SK-N-SH (cell line): ENCODE measurements at regions not wholly inside any gene's neighbourhood (a gene's known extent, or its start where the extent isn't known, plus 50 kb on each side); places are given as distances from the start of the nearest gene placed in this dataset.

Source experiments
- CTCF ChIA-PET: fragments of 300-600, 350-600 bp; formaldehyde crosslinking; extraction: SDS; loops from one replicate; lab custom pipeline; 2021; lab: Yijun Ruan, JAX
- POLR2A ChIA-PET: fragments of 350-600 bp; sonication (Branson Sonifier 250); formaldehyde crosslinking; extraction: SDS; loops from one replicate; lab custom pipeline; 2020; ENCODE audit warnings: antibody characterized with exemption, inconsistent platforms; lab: Yijun Ruan, JAX
- DNase-seq: peaks from one replicate; pipeline ENCODE4 v3.0.0; 2012
- H2AFZ ChIP-seq: fragments of 200-600 bp; sonication (generic); 2 replicates; pipeline ENCODE4 v1.8.1; 2016; ENCODE audit warnings: antibody characterized with exemption, mild to moderate bottlenecking, low read depth
- H3F3A ChIP-seq: fragments of 200-600 bp; sonication (generic); replicated peaks from 2 replicates; pipeline ENCODE3; 2016; ENCODE audit warnings: antibody characterized with exemption, mild to moderate bottlenecking; ENCODE audit not compliant: insufficient read depth
- H3K27ac ChIP-seq, 2 experiments: fragments of 200-500 bp in 1 of 2; fragments of 200-600 bp in 1 of 2; sonication (Bioruptor generic) in 1 of 2; sonication (generic), shearing (Covaris generic) in 1 of 2; 2 replicates each; pipeline versions ENCODE4 v1.5.1 to v1.6.1; 2014 to 2016; ENCODE audit warnings: low read depth in 2 of 2, inconsistent platforms in 1 of 2, low read length in 1 of 2, mild to moderate bottlenecking in 1 of 2, mixed read lengths in 1 of 2
- H3K27me3 ChIP-seq: fragments of 200-600 bp; sonication (generic), shearing (Covaris generic); 2 replicates; pipeline ENCODE4 v1.6.1; 2016; ENCODE audit warnings: mixed run types; ENCODE audit not compliant: insufficient read depth
- H3K36me3 ChIP-seq, 2 experiments: fragments of 200-500 bp in 1 of 2; fragments of 200-600 bp in 1 of 2; sonication (Bioruptor generic) in 1 of 2; sonication (generic) in 1 of 2; replicated peaks in 1 of 2; 2 replicates each; pipeline versions ENCODE3 to v1.5.1; 2014 to 2016; ENCODE audit warnings: low read length in 1 of 2, mild to moderate bottlenecking in 1 of 2; ENCODE audit not compliant: insufficient read depth in 2 of 2, control insufficient read depth in 1 of 2
- H3K4me1 ChIP-seq, 2 experiments: fragments of 200-500 bp in 1 of 2; fragments of 200-600 bp in 1 of 2; sonication (Bioruptor generic) in 1 of 2; sonication (generic), shearing (Covaris generic) in 1 of 2; 2 replicates each; pipeline versions ENCODE4 v1.5.1 to v1.6.1; 2014 to 2016; ENCODE audit warnings: low read depth in 1 of 2, low read length in 1 of 2, mixed run types in 1 of 2; ENCODE audit not compliant: insufficient read depth in 2 of 2, control insufficient read depth in 1 of 2
- H3K4me2 ChIP-seq: fragments of 200-600 bp; sonication (generic), shearing (Covaris generic); 2 replicates; pipeline ENCODE4 v1.6.1; 2017; ENCODE audit warnings: mixed run types
- H3K4me3 ChIP-seq, 2 experiments: fragments of 200-500 bp in 1 of 2; fragments of 200-600 bp in 1 of 2; sonication (Bioruptor generic) in 1 of 2; sonication (generic), shearing (Covaris generic) in 1 of 2; 2 replicates each; pipeline versions ENCODE4 v1.5.1 to v1.8.1; 2014 to 2016; ENCODE audit warnings: low read depth in 2 of 2, inconsistent platforms in 1 of 2, low read length in 1 of 2, mild to moderate bottlenecking in 1 of 2, mixed read lengths in 1 of 2, moderate library complexity in 1 of 2
- H3K79me2 ChIP-seq: fragments of 200-600 bp; sonication (generic); 2 replicates; pipeline ENCODE4 v1.8.1; 2017; ENCODE audit warnings: mild to moderate bottlenecking; ENCODE audit not compliant: insufficient read depth
- H3K9ac ChIP-seq: fragments of 200-600 bp; sonication (generic); 2 replicates; pipeline ENCODE4 v1.6.1; 2017; ENCODE audit warnings: mixed run types
- H3K9me2 ChIP-seq: fragments of 200-600 bp; sonication (generic); 2 replicates; pipeline ENCODE4 v1.6.1; 2017; ENCODE audit warnings: mixed run types
- H3K9me3 ChIP-seq: fragments of 200-600 bp; sonication (generic); 2 replicates; pipeline ENCODE4 v1.6.1; 2017; ENCODE audit warnings: mixed run types, mild to moderate bottlenecking, moderate library complexity
- H4K20me1 ChIP-seq: fragments of 200-600 bp; sonication (generic); 2 replicates; pipeline ENCODE4 v1.6.1; 2017; ENCODE audit warnings: mild to moderate bottlenecking, mixed run types; ENCODE audit not compliant: insufficient read depth
- ELF1 ChIP-seq: IDR thresholded peaks from 2 replicates; pipeline ENCODE4 v1.4.0; 2012
- FOXM1 ChIP-seq: IDR thresholded peaks from 2 replicates; pipeline ENCODE4 v1.4.0; 2012; ENCODE audit warnings: low read depth, mild to moderate bottlenecking
- GABPA ChIP-seq: IDR thresholded peaks from 2 replicates; pipeline ENCODE4 v1.4.0; 2012; ENCODE audit warnings: low read depth, mild to moderate bottlenecking
- GATA2 ChIP-seq: sonication (generic); formaldehyde crosslinking; IDR thresholded peaks from 2 replicates; pipeline ENCODE4 v1.5.0; 2020; ENCODE audit warnings: mild to moderate bottlenecking, missing genetic modification reagents
- JUND ChIP-seq: IDR thresholded peaks from 2 replicates; pipeline ENCODE4 v1.4.0; 2012
- MXI1 ChIP-seq: IDR thresholded peaks from 2 replicates; pipeline ENCODE4 v1.6.1; 2012; ENCODE audit warnings: mild to moderate bottlenecking, low read depth, low read length, improper control_type of control experiment
- NFIC ChIP-seq: IDR thresholded peaks from 2 replicates; pipeline ENCODE4 v1.4.0; 2012; ENCODE audit warnings: borderline replicate concordance
- NRF1 ChIP-seq: IDR thresholded peaks from 2 replicates; pipeline ENCODE4 v1.6.1; 2012; ENCODE audit warnings: low read depth, mild to moderate bottlenecking, low read length
- RAD21 ChIP-seq: IDR thresholded peaks from 2 replicates; pipeline ENCODE4 v1.6.1; 2012; ENCODE audit warnings: mild to moderate bottlenecking, low read length
- RFX5 ChIP-seq: IDR thresholded peaks from 2 replicates; pipeline ENCODE4 v1.6.1; 2012; ENCODE audit warnings: mild to moderate bottlenecking, improper control_type of control experiment, low read length
- RXRA ChIP-seq: IDR thresholded peaks from 2 replicates; pipeline ENCODE4 v1.4.0; 2012; ENCODE audit warnings: low read depth, mild to moderate bottlenecking, borderline replicate concordance
- SMC3 ChIP-seq: IDR thresholded peaks from 2 replicates; pipeline ENCODE4 v1.6.1; 2012; ENCODE audit warnings: low read depth, low read length, improper control_type of control experiment
- YY1 ChIP-seq: IDR thresholded peaks from 2 replicates; pipeline ENCODE4 v1.4.0; 2012; ENCODE audit warnings: low read depth, mild to moderate bottlenecking
- WGBS: methylation state at CpG from one replicate; pipeline ENCODE4 v1.1.6; 2017; ENCODE audit warnings: low lambda C conversion rate; 5-methylcytosine and 5-hydroxymethylcytosine counted together
- TF ChIP-seq, protein P1 (sequence below): IDR thresholded peaks from 2 replicates; pipeline ENCODE4 v1.4.0; 2012; ENCODE audit warnings: low read depth, borderline replicate concordance
- TF ChIP-seq, protein P2 (sequence below): fragments of 150-350 bp; IDR thresholded peaks from 2 replicates; pipeline ENCODE4 v1.6.1; 2016; ENCODE audit warnings: mild to moderate bottlenecking, low read depth, low read length
- TF ChIP-seq, protein P3 (sequence below): fragments of 200-600 bp; sonication (generic); IDR thresholded peaks from 2 replicates; pipeline ENCODE4 v1.6.1; 2017; ENCODE audit warnings: antibody characterized with exemption, mild to moderate bottlenecking, moderate library complexity
- TF ChIP-seq, protein P4 (sequence below): fragments of 150-350 bp; IDR thresholded peaks from 2 replicates; pipeline ENCODE4 v1.6.1; 2017; ENCODE audit warnings: antibody characterized with exemption, low read length, low read depth, borderline replicate concordance
- TF ChIP-seq, protein P5 (sequence below): IDR thresholded peaks from 2 replicates; pipeline ENCODE4 v1.6.1; 2012; ENCODE audit warnings: mild to moderate bottlenecking, low read depth, low read length, moderate library complexity

DNA sequence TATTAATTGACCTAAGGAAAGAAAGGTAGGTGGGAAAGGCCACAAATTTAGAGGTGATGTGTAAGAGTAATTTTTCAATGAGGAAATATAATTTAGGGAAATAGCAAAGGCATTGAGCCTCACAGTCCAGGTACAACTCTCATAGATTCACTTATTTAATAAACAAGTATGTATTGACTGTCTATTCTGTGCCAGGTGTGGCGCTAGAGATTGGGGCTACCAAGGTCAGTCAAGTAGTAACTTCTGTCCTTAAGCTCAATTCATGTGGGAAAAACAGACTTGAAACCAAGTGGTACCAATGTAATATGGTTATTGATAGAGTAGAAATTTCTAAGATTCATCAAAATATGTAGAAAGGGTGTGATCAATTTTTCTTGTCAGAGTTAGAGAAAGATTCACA lies 257.5 kb downstream of the C4orf33 start:
- no peak for TF ChIP-seq ELF1
- TF ChIP-seq GABPA: no peak
- TF ChIP-seq JUND: no peak
- TF ChIP-seq MXI1: no peak
- TF ChIP-seq GATA2: no peak
- no peak for TF ChIP-seq SMC3
- no peak for TF ChIP-seq RXRA
- no peak for TF ChIP-seq NFIC
- TF ChIP-seq YY1: no peak
- TF ChIP-seq FOXM1: no peak
- TF ChIP-seq NRF1: no peak
- TF ChIP-seq, protein P1, sequence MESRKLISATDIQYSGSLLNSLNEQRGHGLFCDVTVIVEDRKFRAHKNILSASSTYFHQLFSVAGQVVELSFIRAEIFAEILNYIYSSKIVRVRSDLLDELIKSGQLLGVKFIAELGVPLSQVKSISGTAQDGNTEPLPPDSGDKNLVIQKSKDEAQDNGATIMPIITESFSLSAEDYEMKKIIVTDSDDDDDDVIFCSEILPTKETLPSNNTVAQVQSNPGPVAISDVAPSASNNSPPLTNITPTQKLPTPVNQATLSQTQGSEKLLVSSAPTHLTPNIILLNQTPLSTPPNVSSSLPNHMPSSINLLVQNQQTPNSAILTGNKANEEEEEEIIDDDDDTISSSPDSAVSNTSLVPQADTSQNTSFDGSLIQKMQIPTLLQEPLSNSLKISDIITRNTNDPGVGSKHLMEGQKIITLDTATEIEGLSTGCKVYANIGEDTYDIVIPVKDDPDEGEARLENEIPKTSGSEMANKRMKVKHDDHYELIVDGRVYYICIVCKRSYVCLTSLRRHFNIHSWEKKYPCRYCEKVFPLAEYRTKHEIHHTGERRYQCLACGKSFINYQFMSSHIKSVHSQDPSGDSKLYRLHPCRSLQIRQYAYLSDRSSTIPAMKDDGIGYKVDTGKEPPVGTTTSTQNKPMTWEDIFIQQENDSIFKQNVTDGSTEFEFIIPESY: no peak
- TF ChIP-seq, protein P2, sequence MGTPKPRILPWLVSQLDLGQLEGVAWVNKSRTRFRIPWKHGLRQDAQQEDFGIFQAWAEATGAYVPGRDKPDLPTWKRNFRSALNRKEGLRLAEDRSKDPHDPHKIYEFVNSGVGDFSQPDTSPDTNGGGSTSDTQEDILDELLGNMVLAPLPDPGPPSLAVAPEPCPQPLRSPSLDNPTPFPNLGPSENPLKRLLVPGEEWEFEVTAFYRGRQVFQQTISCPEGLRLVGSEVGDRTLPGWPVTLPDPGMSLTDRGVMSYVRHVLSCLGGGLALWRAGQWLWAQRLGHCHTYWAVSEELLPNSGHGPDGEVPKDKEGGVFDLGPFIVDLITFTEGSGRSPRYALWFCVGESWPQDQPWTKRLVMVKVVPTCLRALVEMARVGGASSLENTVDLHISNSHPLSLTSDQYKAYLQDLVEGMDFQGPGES: no peak
- TF ChIP-seq, protein P3, sequence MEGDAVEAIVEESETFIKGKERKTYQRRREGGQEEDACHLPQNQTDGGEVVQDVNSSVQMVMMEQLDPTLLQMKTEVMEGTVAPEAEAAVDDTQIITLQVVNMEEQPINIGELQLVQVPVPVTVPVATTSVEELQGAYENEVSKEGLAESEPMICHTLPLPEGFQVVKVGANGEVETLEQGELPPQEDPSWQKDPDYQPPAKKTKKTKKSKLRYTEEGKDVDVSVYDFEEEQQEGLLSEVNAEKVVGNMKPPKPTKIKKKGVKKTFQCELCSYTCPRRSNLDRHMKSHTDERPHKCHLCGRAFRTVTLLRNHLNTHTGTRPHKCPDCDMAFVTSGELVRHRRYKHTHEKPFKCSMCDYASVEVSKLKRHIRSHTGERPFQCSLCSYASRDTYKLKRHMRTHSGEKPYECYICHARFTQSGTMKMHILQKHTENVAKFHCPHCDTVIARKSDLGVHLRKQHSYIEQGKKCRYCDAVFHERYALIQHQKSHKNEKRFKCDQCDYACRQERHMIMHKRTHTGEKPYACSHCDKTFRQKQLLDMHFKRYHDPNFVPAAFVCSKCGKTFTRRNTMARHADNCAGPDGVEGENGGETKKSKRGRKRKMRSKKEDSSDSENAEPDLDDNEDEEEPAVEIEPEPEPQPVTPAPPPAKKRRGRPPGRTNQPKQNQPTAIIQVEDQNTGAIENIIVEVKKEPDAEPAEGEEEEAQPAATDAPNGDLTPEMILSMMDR: no peak
- no peak for TF ChIP-seq RFX5
- TF ChIP-seq, protein P4, sequence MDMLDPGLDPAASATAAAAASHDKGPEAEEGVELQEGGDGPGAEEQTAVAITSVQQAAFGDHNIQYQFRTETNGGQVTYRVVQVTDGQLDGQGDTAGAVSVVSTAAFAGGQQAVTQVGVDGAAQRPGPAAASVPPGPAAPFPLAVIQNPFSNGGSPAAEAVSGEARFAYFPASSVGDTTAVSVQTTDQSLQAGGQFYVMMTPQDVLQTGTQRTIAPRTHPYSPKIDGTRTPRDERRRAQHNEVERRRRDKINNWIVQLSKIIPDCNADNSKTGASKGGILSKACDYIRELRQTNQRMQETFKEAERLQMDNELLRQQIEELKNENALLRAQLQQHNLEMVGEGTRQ: no peak
- TF ChIP-seq, protein P5, sequence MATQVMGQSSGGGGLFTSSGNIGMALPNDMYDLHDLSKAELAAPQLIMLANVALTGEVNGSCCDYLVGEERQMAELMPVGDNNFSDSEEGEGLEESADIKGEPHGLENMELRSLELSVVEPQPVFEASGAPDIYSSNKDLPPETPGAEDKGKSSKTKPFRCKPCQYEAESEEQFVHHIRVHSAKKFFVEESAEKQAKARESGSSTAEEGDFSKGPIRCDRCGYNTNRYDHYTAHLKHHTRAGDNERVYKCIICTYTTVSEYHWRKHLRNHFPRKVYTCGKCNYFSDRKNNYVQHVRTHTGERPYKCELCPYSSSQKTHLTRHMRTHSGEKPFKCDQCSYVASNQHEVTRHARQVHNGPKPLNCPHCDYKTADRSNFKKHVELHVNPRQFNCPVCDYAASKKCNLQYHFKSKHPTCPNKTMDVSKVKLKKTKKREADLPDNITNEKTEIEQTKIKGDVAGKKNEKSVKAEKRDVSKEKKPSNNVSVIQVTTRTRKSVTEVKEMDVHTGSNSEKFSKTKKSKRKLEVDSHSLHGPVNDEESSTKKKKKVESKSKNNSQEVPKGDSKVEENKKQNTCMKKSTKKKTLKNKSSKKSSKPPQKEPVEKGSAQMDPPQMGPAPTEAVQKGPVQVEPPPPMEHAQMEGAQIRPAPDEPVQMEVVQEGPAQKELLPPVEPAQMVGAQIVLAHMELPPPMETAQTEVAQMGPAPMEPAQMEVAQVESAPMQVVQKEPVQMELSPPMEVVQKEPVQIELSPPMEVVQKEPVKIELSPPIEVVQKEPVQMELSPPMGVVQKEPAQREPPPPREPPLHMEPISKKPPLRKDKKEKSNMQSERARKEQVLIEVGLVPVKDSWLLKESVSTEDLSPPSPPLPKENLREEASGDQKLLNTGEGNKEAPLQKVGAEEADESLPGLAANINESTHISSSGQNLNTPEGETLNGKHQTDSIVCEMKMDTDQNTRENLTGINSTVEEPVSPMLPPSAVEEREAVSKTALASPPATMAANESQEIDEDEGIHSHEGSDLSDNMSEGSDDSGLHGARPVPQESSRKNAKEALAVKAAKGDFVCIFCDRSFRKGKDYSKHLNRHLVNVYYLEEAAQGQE: no peak
- TF ChIP-seq RAD21: no peak
- no peaks in the 10 kb centered on the region for H3F3A ChIP-seq
- H3K9me3 ChIP-seq: no peaks in the 10 kb centered on the region
- no peak overlapping the region for H3K4me3 ChIP-seq
- H4K20me1 ChIP-seq: no peaks in the 10 kb centered on the region
- no peaks in the 10 kb centered on the region for H3K27me3 ChIP-seq
- H3K4me2 ChIP-seq: no peak overlapping the region
- DNase-seq: no peak
- H3K79me2 ChIP-seq: no peaks in the 10 kb centered on the region
- CTCF ChIA-PET: interaction anchor here (1.4 to 2.9 kb wide), 4 partner anchors 9 to 287 kb away, joined by 3 to 15 read pairs (median 6); no protein-coding TSS in a partner anchor
- no peak overlapping the region for H3K27ac ChIP-seq
- no peaks in the 10 kb centered on the region for H3K36me3 ChIP-seq
- no peaks in the 10 kb centered on the region for H3K9me2 ChIP-seq
- H2AFZ ChIP-seq: no peak overlapping the region
- WGBS: 75% methylated on average over 1 of the region's 1 CpG
- POLR2A ChIA-PET: no interaction called here
- no peaks in the 10 kb centered on the region; a peak in 2 of 4 replicates for H3K4me1 ChIP-seq
- H3K9ac ChIP-seq: no peak overlapping the region
